ENCODE measurements at regions not wholly inside any gene's neighbourhood (a gene's known extent, or its start where the extent isn't known, plus 50 kb on each side); places are given as distances from the start of the nearest gene placed in this dataset.

DNA sequence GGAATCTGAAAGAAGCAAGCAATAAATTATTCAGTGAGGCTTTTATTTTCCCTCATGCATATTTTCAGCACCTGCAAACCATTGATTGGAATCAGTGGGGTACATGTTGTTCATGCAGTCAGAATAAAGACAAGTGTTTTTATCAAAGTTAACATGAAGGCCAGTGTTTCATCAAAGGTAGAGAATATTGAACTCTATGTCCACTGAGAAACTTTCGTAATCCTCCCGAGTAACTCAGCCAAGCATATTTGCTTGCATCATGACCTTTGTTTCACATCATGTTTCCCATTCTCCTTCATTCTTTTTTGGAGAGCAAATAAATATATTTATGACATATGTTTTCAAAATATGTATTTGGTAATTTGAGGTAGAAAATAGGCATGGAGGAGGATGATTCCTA, 663.1 kb downstream of the SH2D4B start:
- FAIRE-seq (no peak), DNase-seq (ENCODE audit: low read depth in 1 of 2, low spot score in 2 of 2) (no peak)
- H2BK12ac ChIP-seq (ENCODE audit: low read depth, low read length) = no peak overlapping the region
- no peak overlapping the region for H2BK120ac ChIP-seq (replicated peaks; ENCODE audit: low read depth, low read length)
- H2BK15ac ChIP-seq (ENCODE audit: low read length) = no peak overlapping the region
- ChIA-PET POLR2A (ENCODE audit: partially characterized antibody) (no interaction called here), CTCF (ENCODE audit: partially characterized antibody) (no interaction called here)
- H3K4ac ChIP-seq (replicated peaks; ENCODE audit: insufficient read length, low read depth, low read length) = no peak overlapping the region
- no peak overlapping the region for H2BK5ac ChIP-seq (ENCODE audit: low read depth, low read length)
- H2AFZ ChIP-seq (ENCODE audit: low read length) = no peak overlapping the region
- no peaks in the 10 kb centered on the region for H3K23me2 ChIP-seq (ENCODE audit: low read depth, low read length)
- no peak overlapping the region for H3K4me2 ChIP-seq (ENCODE audit: insufficient read depth in 1 of 2, low read depth in 2 of 2, low read length in 2 of 2)
- H3K79me1 ChIP-seq (ENCODE audit: low read depth, low read length) = no peaks in the 10 kb centered on the region
- no peak overlapping the region for H2BK20ac ChIP-seq (ENCODE audit: low read length)
- H3K18ac ChIP-seq (ENCODE audit: extremely low read depth, low read length) = no peak overlapping the region
- no peak overlapping the region for H3K14ac ChIP-seq (ENCODE audit: insufficient read length)
- H4K91ac ChIP-seq (replicated peaks; ENCODE audit: insufficient read length, low read length) = no peak overlapping the region
- H3K27ac ChIP-seq (ENCODE audit: low read depth, low read length) = no peak overlapping the region
- no peak overlapping the region for H4K8ac ChIP-seq (ENCODE audit: extremely low read depth, insufficient read depth, low read length)
- H3K36me3 ChIP-seq (ENCODE audit: control insufficient read depth in 2 of 4, insufficient read depth in 4 of 4, low read length in 3 of 4) = no peaks in the 10 kb centered on the region
- H4K20me1 ChIP-seq (replicated peaks in 1 of 2; ENCODE audit: control insufficient read depth in 1 of 2, insufficient read depth in 2 of 2, low read length in 2 of 2) = no peaks in the 10 kb centered on the region
- H3K4me1 ChIP-seq (replicated peaks in 1 of 4; ENCODE audit: control insufficient read depth in 3 of 4, insufficient read depth in 4 of 4, low read length in 3 of 4) = no peaks in the 10 kb centered on the region
- H3K9me3 ChIP-seq (ENCODE audit: insufficient read depth in 2 of 2, low read depth in 1 of 2, low read length in 1 of 2) = no peaks in the 10 kb centered on the region
- no peaks in the 10 kb centered on the region for H3K79me2 ChIP-seq (ENCODE audit: control insufficient read depth in 1 of 2, insufficient read depth in 2 of 2, low read length in 2 of 2)
- no peak overlapping the region for H3K23ac ChIP-seq (ENCODE audit: insufficient read length)
- H3K9ac ChIP-seq (replicated peaks in 1 of 4; ENCODE audit: extremely low read depth in 1 of 4, low read depth in 3 of 4, low read length in 3 of 4) = no peak overlapping the region
- H3K4me3 ChIP-seq (ENCODE audit: extremely low read depth in 1 of 4, insufficient read depth in 2 of 4, low read depth in 3 of 4, low read length in 4 of 4) = no peak overlapping the region
- no peak overlapping the region for H3K56ac ChIP-seq (replicated peaks; ENCODE audit: insufficient read length, low read depth, low read length)
- H3K27me3 ChIP-seq (replicated peaks in 1 of 4; ENCODE audit: control insufficient read depth in 3 of 4, extremely low read depth in 1 of 4, insufficient read depth in 3 of 4, low read length in 3 of 4) = no peaks in the 10 kb centered on the region
- WGBS, 2 experiments (ENCODE audit: extremely low coverage in 1 of 2, insufficient coverage in 1 of 2, insufficient read length in 1 of 2, insufficient replicate concordance in 2 of 2, low coverage in 1 of 2, low lambda C conversion rate in 2 of 2, missing lambda C conversion rate in 1 of 2) = 100% methylated on average over 2 of the region's 2 CpGs; no CpG with 5 or more reads in 1 of the 2 experiments
- no peak overlapping the region for H2AK5ac ChIP-seq (ENCODE audit: low read depth, low read length)
- no peak overlapping the region for H4K5ac ChIP-seq (ENCODE audit: insufficient read length, low read depth, low read length)
- TF ChIP-seq FOSL1 (IDR thresholded peaks at IDR 0.05; ENCODE audit: insufficient read depth, low read depth, low read length) = no peak
- no peak for TF ChIP-seq CTBP2 (IDR thresholded peaks at IDR 0.05; ENCODE audit: borderline replicate concordance, insufficient read depth, insufficient read length, low read length)
- TF ChIP-seq CHD1 (IDR thresholded peaks at IDR 0.05; ENCODE audit: low read depth, low read length) = no peak
- no peak for TF ChIP-seq SUZ12 (IDR thresholded peaks at IDR 0.05; ENCODE audit: low read length)
- no peak for TF ChIP-seq POU5F1 (IDR thresholded peaks at IDR 0.05; ENCODE audit: low read depth, low read length)
- TF ChIP-seq ZNF274 (IDR thresholded peaks at IDR 0.05; ENCODE audit: borderline replicate concordance, extremely low read depth, low read length) = no peak
- TF ChIP-seq SP4 (IDR thresholded peaks at IDR 0.05; ENCODE audit: low read length) = no peak
- no peak for TF ChIP-seq ATF3 (IDR thresholded peaks at IDR 0.05; ENCODE audit: insufficient read depth, low read depth, low read length)
- TF ChIP-seq TAF7 (optimal IDR thresholded peaks at IDR 0.05; ENCODE audit: borderline replicate concordance, low read depth, low read length) = no peak
- TF ChIP-seq SIX5 (IDR thresholded peaks at IDR 0.05; ENCODE audit: low read depth, low read length) = no peak
- no peak for TF ChIP-seq POLR2A (IDR thresholded peaks at IDR 0.05; ENCODE audit: control extremely low read depth in 1 of 2, low read depth in 2 of 2, low read length in 2 of 2)
- TF ChIP-seq MAX (IDR thresholded peaks at IDR 0.05) = no peak
- no peak for TF ChIP-seq MAFK (IDR thresholded peaks at IDR 0.05; ENCODE audit: low read depth, low read length)
- TF ChIP-seq BACH1 (IDR thresholded peaks at IDR 0.05; ENCODE audit: low read length) = no peak
- no peak for TF ChIP-seq EZH2 (IDR thresholded peaks at IDR 0.05; ENCODE audit: low read depth, low read length, severe bottlenecking)
